Ishikawa (cell line): ENCODE measurements at regions not wholly inside any gene's neighbourhood (a gene's known extent, or its start where the extent isn't known, plus 50 kb on each side); places are given as distances from the start of the nearest gene placed in this dataset.

Source experiments
- CEBPB ChIP-seq: IDR thresholded peaks from 2 replicates; pipeline ENCODE4 v1.6.1; 2012
- CREB1 ChIP-seq: IDR thresholded peaks from 2 replicates; pipeline ENCODE4 v1.6.1; 2012; ENCODE audit warnings: low read depth
- EGR1 ChIP-seq: IDR thresholded peaks from 2 replicates; pipeline ENCODE4 v1.6.1; 2012
- EP300 ChIP-seq: IDR thresholded peaks from 2 replicates; pipeline ENCODE4 v1.6.1; 2012; ENCODE audit warnings: borderline replicate concordance
- FOXM1 ChIP-seq: IDR thresholded peaks from 2 replicates; pipeline ENCODE4 v1.6.1; 2012; ENCODE audit warnings: low read depth, borderline replicate concordance
- NFIC ChIP-seq: IDR thresholded peaks from 2 replicates; pipeline ENCODE4 v1.6.1; 2012
- RAD21 ChIP-seq: IDR thresholded peaks from 2 replicates; pipeline ENCODE4 v1.6.1; 2012; ENCODE audit warnings: low read depth
- TAF1 ChIP-seq: IDR thresholded peaks from 2 replicates; pipeline ENCODE4 v1.6.1; 2012; ENCODE audit warnings: low read depth, mild to moderate bottlenecking
- TCF12 ChIP-seq: IDR thresholded peaks from 2 replicates; pipeline ENCODE4 v1.6.1; 2012; ENCODE audit warnings: low read depth
- TEAD4 ChIP-seq: IDR thresholded peaks from 2 replicates; pipeline ENCODE4 v1.6.1; 2012
- YY1 ChIP-seq: IDR thresholded peaks from 2 replicates; pipeline ENCODE4 v1.6.1; 2012; ENCODE audit warnings: low read depth
- ZBTB7A ChIP-seq: IDR thresholded peaks from 2 replicates; pipeline ENCODE4 v1.6.1; 2012; ENCODE audit warnings: low read depth
- TF ChIP-seq, protein P1 (sequence below): IDR thresholded peaks from 2 replicates; pipeline ENCODE4 v1.6.1; 2012
- TF ChIP-seq, protein P2 (sequence below): IDR thresholded peaks from 2 replicates; pipeline ENCODE4 v1.6.1; 2012; ENCODE audit warnings: low read depth, mild to moderate bottlenecking
- TF ChIP-seq, protein P3 (sequence below): IDR thresholded peaks from 2 replicates; pipeline ENCODE4 v1.6.1; 2012

DNA sequence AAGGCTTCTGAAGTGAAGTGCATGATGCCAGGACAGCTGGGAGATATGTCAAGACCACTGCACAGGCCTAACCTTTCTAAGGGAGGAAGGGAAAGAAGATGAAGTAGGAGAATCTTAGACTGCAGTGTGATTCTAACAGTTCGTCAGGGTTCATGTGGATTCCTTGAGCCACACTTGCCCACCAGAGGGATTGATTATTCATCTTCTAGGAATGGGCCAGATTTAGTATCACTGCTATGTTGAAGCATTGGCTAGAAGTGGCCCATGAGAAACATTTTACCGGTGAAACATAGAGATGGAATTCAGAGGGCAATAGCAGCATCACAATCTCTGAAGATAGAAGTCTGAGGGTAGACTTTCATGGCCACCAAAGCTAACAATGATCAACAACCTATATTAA, 550.8 kb upstream of the SLITRK1 start:
- TF ChIP-seq EP300 (no peak), EGR1 (no peak), YY1 (no peak)

DNA sequence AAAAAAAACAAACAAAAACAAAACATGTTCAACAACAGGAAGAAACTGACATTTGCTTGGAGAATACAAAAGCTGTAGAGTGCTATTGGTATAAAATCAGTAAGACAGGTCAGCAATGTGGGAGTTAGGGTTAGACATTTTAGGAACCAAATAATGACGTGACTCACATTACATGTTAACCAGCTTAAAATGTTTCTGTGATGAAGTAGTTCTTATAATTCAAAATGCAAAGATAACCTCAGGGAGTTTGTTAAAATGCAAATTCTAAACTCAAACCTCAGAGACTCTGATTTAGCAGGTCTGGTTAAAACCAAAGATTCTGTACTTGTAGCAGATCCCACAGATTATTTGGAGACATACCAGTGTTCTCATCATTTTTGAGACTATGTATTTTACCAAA, 549.4 kb upstream of the SLITRK1 start:
- TF ChIP-seq, protein P1, sequence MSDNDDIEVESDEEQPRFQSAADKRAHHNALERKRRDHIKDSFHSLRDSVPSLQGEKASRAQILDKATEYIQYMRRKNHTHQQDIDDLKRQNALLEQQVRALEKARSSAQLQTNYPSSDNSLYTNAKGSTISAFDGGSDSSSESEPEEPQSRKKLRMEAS = no peak
- TF ChIP-seq TCF12 (no peak), RAD21 (no peak), ZBTB7A (no peak), EGR1 (no peak), CEBPB (no peak), EP300 (no peak), NFIC (no peak), TAF1 (no peak), YY1 (no peak), FOXM1 (no peak), CREB1 (no peak), TEAD4 (no peak)
- TF ChIP-seq, protein P2, sequence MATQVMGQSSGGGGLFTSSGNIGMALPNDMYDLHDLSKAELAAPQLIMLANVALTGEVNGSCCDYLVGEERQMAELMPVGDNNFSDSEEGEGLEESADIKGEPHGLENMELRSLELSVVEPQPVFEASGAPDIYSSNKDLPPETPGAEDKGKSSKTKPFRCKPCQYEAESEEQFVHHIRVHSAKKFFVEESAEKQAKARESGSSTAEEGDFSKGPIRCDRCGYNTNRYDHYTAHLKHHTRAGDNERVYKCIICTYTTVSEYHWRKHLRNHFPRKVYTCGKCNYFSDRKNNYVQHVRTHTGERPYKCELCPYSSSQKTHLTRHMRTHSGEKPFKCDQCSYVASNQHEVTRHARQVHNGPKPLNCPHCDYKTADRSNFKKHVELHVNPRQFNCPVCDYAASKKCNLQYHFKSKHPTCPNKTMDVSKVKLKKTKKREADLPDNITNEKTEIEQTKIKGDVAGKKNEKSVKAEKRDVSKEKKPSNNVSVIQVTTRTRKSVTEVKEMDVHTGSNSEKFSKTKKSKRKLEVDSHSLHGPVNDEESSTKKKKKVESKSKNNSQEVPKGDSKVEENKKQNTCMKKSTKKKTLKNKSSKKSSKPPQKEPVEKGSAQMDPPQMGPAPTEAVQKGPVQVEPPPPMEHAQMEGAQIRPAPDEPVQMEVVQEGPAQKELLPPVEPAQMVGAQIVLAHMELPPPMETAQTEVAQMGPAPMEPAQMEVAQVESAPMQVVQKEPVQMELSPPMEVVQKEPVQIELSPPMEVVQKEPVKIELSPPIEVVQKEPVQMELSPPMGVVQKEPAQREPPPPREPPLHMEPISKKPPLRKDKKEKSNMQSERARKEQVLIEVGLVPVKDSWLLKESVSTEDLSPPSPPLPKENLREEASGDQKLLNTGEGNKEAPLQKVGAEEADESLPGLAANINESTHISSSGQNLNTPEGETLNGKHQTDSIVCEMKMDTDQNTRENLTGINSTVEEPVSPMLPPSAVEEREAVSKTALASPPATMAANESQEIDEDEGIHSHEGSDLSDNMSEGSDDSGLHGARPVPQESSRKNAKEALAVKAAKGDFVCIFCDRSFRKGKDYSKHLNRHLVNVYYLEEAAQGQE = no peak
- TF ChIP-seq, protein P3, sequence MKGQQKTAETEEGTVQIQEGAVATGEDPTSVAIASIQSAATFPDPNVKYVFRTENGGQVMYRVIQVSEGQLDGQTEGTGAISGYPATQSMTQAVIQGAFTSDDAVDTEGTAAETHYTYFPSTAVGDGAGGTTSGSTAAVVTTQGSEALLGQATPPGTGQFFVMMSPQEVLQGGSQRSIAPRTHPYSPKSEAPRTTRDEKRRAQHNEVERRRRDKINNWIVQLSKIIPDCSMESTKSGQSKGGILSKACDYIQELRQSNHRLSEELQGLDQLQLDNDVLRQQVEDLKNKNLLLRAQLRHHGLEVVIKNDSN = no peak

DNA sequence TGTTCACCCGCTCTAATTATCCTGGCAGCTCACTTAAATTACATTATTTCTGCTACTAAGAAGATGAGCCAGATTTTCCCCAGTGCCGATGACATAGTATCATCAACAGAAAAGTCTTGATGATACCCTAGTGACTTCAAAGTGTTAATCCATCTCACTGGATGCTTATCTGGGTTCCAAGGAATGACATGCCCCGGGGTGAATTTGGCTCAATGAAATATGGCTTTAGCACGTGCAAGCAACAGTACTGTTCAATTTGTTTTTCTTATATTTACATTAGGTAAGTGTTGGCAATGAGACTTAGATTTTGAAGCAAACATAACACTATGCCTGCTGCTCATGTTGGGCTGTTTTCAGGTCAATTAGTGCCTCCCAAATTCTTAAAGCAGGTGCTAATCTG, 548.2 kb upstream of the SLITRK1 start:
- no peak for TF ChIP-seq RAD21
- no peak for TF ChIP-seq EP300
- no peak for TF ChIP-seq TAF1
- TF ChIP-seq, protein P2 = no peak
- TF ChIP-seq EGR1 = no peak
- TF ChIP-seq TCF12 = no peak
- no peak for TF ChIP-seq TEAD4
- no peak for TF ChIP-seq CREB1
- TF ChIP-seq, protein P3 = no peak
- TF ChIP-seq, protein P1 = no peak
- no peak for TF ChIP-seq FOXM1

DNA sequence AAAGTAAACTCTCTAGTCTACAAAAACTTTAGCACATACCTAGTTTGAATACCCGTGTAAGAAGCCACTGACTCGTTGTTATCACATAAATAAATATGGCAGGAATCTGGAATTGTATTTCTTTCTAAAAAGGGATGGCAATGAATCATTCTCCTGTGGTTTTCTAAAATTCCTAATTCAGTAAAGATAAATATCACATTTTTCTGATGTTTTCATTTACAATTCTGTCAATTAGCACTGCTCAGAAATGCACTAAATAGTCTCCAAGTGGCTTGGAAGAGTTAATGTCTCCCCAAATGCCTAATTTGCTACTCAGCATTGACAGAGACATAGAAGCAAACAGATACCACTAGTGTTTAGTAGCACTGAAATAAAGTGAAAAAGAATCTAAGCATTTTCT, 547.7 kb upstream of the SLITRK1 start:
- TF ChIP-seq CEBPB (no peak), NFIC (no peak), TEAD4 (no peak), ZBTB7A (no peak), FOXM1 (no peak), TCF12 (no peak), TAF1 (no peak), CREB1 (no peak), EGR1 (no peak)

DNA sequence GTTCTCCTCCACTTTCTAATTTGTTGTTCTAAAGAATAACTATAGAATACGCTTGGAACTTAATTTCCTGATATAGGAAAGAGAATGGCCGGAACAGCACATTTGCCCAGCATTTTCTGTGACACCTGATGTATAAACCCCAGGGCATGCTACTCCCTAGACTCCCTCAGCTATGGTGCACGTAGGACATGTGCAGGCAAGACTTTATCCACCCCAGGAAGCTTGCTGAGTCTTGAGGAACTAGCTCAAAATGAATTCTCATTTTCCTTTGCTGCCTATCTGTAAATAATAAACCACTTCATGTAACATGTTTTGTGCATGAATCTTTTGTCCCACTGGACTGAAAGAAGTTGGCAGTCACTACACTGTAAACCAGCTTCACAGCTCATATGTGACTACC, 535.8 kb upstream of the SLITRK1 start:
- no peak for TF ChIP-seq NFIC
- TF ChIP-seq YY1 = no peak
- TF ChIP-seq TEAD4 = no peak
- TF ChIP-seq EP300 = no peak
- no peak for TF ChIP-seq CREB1
- TF ChIP-seq, protein P3 = no peak
- no peak for TF ChIP-seq TCF12
- TF ChIP-seq CEBPB = no peak
- TF ChIP-seq, protein P1 = no peak
- TF ChIP-seq, protein P2 = no peak
- no peak for TF ChIP-seq RAD21
- no peak for TF ChIP-seq FOXM1
- TF ChIP-seq TAF1 = no peak
- no peak for TF ChIP-seq EGR1
- no peak for TF ChIP-seq ZBTB7A
